Osteocyte (in vitro differentiated cells): ENCODE measurements at regions not wholly inside any gene's neighbourhood (a gene's known extent, or its start where the extent isn't known, plus 50 kb on each side); places are given as distances from the start of the nearest gene placed in this dataset.

ENCODE experiments used
- DNase-seq: peaks from one replicate; pipeline ENCODE4 v3.0.0; 2021; ENCODE audit warnings: mixed read lengths; ENCODE audit not compliant: unreplicated experiment; ENCODE audit errors: extremely low spot score
- H3K27ac Mint-ChIP-seq: one replicate; pipeline ENCODE4 v1.8.0; 2021; ENCODE audit warnings: mild to moderate bottlenecking, mixed read lengths; ENCODE audit not compliant: unreplicated experiment
- H3K27me3 Mint-ChIP-seq: one replicate; pipeline ENCODE4 v1.8.0; 2021; ENCODE audit warnings: mixed read lengths; ENCODE audit not compliant: unreplicated experiment
- H3K36me3 Mint-ChIP-seq: one replicate; pipeline ENCODE4 v1.8.0; 2021; ENCODE audit warnings: mixed read lengths; ENCODE audit not compliant: unreplicated experiment
- H3K4me1 Mint-ChIP-seq: one replicate; pipeline ENCODE4 v1.8.0; 2021; ENCODE audit warnings: mixed read lengths; ENCODE audit not compliant: unreplicated experiment
- H3K4me3 Mint-ChIP-seq: one replicate; pipeline ENCODE4 v1.8.0; 2021; ENCODE audit warnings: mild to moderate bottlenecking, moderate library complexity, mixed read lengths; ENCODE audit not compliant: unreplicated experiment
- H3K9me3 Mint-ChIP-seq: one replicate; pipeline ENCODE4 v1.8.0; 2021; ENCODE audit warnings: mixed read lengths; ENCODE audit not compliant: unreplicated experiment
- CTCF ChIP-seq: fragments of 200-600 bp; sonication (generic); IDR thresholded peaks from 2 replicates; pipeline ENCODE4 v1.5.0; 2021; ENCODE audit warnings: antibody characterized with exemption, mild to moderate bottlenecking, moderate library complexity

GRCh38 chr6:168884050-168884645 is 369.5 kb downstream of the THBS2 start:
- peaks cover 6% of the 10 kb centered on the region for H3K4me1 Mint-ChIP-seq
- H3K4me3 Mint-ChIP-seq, result peak overlapping the region; percentile 50
- no peaks in the 10 kb centered on the region for H3K9me3 Mint-ChIP-seq
- no peak for TF ChIP-seq CTCF
- H3K36me3 Mint-ChIP-seq, result no peaks in the 10 kb centered on the region
- DNase-seq, result no peak
- H3K27ac Mint-ChIP-seq, result no peak overlapping the region
- H3K27me3 Mint-ChIP-seq, result peaks cover 44% of the 10 kb centered on the region

- peaks cover 6% of the 10 kb centered on the region for H3K4me1 Mint-ChIP-seq
- no peaks in the 10 kb centered on the region for H3K36me3 Mint-ChIP-seq
- DNase-seq, result no peak
- H3K9me3 Mint-ChIP-seq, result no peaks in the 10 kb centered on the region
- no peak overlapping the region for H3K4me3 Mint-ChIP-seq
- TF ChIP-seq CTCF, result no peak
- peaks cover 42% of the 10 kb centered on the region for H3K27me3 Mint-ChIP-seq
- H3K27ac Mint-ChIP-seq, result no peak overlapping the region
Measured at GRCh38 chr6:168883410-168884049, 370.1 kb downstream of the THBS2 start.

- Mint-ChIP-seq H3K4me1 (peaks cover 6% of the 10 kb centered on the region), H3K27me3 (peaks cover 54% of the 10 kb centered on the region), H3K9me3 (no peaks in the 10 kb centered on the region), H3K36me3 (no peaks in the 10 kb centered on the region), H3K27ac (no peak overlapping the region), H3K4me3 (no peak overlapping the region)
- no peak for DNase-seq
- TF ChIP-seq CTCF, result no peak
Measured at GRCh38 chr6:168880271-168880670, 373.4 kb downstream of the THBS2 start.

- no peak overlapping the region for H3K27ac Mint-ChIP-seq
- H3K4me1 Mint-ChIP-seq, result no peaks in the 10 kb centered on the region
- no peaks in the 10 kb centered on the region for H3K36me3 Mint-ChIP-seq
- TF ChIP-seq CTCF, result no peak
- no peaks in the 10 kb centered on the region for H3K9me3 Mint-ChIP-seq
- peaks cover 52% of the 10 kb centered on the region for H3K27me3 Mint-ChIP-seq
- no peak for DNase-seq
- H3K4me3 Mint-ChIP-seq, result no peak overlapping the region
Measured at GRCh38 chr6:168877821-168878282, 375.8 kb downstream of the THBS2 start.

- no peak for TF ChIP-seq CTCF
- Mint-ChIP-seq H3K9me3 (no peaks in the 10 kb centered on the region), H3K4me3 (no peak overlapping the region), H3K27me3 (peaks cover 48% of the 10 kb centered on the region), H3K4me1 (no peaks in the 10 kb centered on the region), H3K36me3 (no peaks in the 10 kb centered on the region), H3K27ac (no peak overlapping the region)
- no peak for DNase-seq
Measured at GRCh38 chr6:168876956-168877355, 376.7 kb downstream of the THBS2 start.
